ENCODE measurements at regions not wholly inside any gene's neighbourhood (a gene's known extent, or its start where the extent isn't known, plus 50 kb on each side); places are given as distances from the start of the nearest gene placed in this dataset.

DNA sequence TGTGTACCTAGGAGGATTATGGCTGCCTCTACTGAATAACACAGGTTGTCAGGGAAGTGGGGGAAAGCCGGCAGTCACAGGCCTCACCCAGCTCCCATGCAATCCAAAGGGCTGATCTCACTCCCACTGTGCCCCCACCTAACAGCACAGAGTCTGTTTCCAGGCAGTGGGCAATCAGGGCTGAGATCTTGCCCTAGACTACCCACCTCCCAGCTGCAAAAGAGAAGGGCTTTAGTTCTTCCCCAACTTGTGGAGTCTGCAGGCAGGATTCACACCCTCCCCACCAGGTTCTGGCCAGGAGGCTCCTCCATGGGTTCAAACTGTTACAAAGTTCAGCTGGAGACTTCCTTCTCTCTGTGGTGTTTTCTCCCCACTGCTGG lies 66.0 kb upstream of the OLIG3 start:
- no peak for TF ChIP-seq RCOR1 (IDR thresholded peaks at IDR 0.05; ENCODE audit: insufficient replicate concordance, low read length)
- TF ChIP-seq, protein P1, sequence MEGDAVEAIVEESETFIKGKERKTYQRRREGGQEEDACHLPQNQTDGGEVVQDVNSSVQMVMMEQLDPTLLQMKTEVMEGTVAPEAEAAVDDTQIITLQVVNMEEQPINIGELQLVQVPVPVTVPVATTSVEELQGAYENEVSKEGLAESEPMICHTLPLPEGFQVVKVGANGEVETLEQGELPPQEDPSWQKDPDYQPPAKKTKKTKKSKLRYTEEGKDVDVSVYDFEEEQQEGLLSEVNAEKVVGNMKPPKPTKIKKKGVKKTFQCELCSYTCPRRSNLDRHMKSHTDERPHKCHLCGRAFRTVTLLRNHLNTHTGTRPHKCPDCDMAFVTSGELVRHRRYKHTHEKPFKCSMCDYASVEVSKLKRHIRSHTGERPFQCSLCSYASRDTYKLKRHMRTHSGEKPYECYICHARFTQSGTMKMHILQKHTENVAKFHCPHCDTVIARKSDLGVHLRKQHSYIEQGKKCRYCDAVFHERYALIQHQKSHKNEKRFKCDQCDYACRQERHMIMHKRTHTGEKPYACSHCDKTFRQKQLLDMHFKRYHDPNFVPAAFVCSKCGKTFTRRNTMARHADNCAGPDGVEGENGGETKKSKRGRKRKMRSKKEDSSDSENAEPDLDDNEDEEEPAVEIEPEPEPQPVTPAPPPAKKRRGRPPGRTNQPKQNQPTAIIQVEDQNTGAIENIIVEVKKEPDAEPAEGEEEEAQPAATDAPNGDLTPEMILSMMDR (conservative IDR thresholded peaks at IDR 0.05; ENCODE audit: low read depth, low read length) = no peak
- TF ChIP-seq POLR2A (IDR thresholded peaks at IDR 0.05; ENCODE audit: low read depth, low read length) = no peak
- no peak for TF ChIP-seq RAD21 (IDR thresholded peaks at IDR 0.05; ENCODE audit: low read length)
- TF ChIP-seq, protein P2, sequence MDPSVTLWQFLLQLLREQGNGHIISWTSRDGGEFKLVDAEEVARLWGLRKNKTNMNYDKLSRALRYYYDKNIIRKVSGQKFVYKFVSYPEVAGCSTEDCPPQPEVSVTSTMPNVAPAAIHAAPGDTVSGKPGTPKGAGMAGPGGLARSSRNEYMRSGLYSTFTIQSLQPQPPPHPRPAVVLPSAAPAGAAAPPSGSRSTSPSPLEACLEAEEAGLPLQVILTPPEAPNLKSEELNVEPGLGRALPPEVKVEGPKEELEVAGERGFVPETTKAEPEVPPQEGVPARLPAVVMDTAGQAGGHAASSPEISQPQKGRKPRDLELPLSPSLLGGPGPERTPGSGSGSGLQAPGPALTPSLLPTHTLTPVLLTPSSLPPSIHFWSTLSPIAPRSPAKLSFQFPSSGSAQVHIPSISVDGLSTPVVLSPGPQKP (IDR thresholded peaks at IDR 0.05; ENCODE audit: borderline replicate concordance, low read depth, low read length) = no peak
- TF ChIP-seq SMC3 (IDR thresholded peaks at IDR 0.05; ENCODE audit: low read depth, low read length) = no peak
- no peak for TF ChIP-seq CHD1 (IDR thresholded peaks at IDR 0.05; ENCODE audit: low read depth, low read length)
- no peak for TF ChIP-seq FOS (IDR thresholded peaks at IDR 0.05; ENCODE audit: low read depth, low read length)
- TF ChIP-seq NFE2L2 (IDR thresholded peaks at IDR 0.05; ENCODE audit: low read depth, low read length) = no peak
- TF ChIP-seq MAZ (IDR thresholded peaks at IDR 0.05; ENCODE audit: borderline replicate concordance, low read depth, low read length) = no peak
- no peak for TF ChIP-seq MAFK (IDR thresholded peaks at IDR 0.05; ENCODE audit: low read depth, low read length)
- TF ChIP-seq CEBPB (IDR thresholded peaks at IDR 0.05; ENCODE audit: low read depth, low read length) = no peak
- TF ChIP-seq RFX5 (IDR thresholded peaks at IDR 0.05; ENCODE audit: low read depth, low read length) = no peak
- no peak for TF ChIP-seq MXI1 (IDR thresholded peaks at IDR 0.05; ENCODE audit: borderline replicate concordance, low read depth, low read length)
- TF ChIP-seq BHLHE40 (IDR thresholded peaks at IDR 0.05; ENCODE audit: low read depth, low read length) = no peak
- TF ChIP-seq, protein P3, sequence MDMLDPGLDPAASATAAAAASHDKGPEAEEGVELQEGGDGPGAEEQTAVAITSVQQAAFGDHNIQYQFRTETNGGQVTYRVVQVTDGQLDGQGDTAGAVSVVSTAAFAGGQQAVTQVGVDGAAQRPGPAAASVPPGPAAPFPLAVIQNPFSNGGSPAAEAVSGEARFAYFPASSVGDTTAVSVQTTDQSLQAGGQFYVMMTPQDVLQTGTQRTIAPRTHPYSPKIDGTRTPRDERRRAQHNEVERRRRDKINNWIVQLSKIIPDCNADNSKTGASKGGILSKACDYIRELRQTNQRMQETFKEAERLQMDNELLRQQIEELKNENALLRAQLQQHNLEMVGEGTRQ (IDR thresholded peaks at IDR 0.05; ENCODE audit: low read depth, low read length) = no peak
- Histone ChIP-seq H3K9me1 (ENCODE audit: insufficient read depth, low read length) (no peaks in the 10 kb centered on the region), H3K9me3 (ENCODE audit: control insufficient read depth, insufficient read depth, low read length) (no peaks in the 10 kb centered on the region), H3K4me2 (ENCODE audit: low read depth, low read length) (no peak overlapping the region), H2BK120ac (ENCODE audit: low read depth, low read length) (no peak overlapping the region), H3K79me1 (ENCODE audit: low read depth in 1 of 2, low read length in 2 of 2) (no peaks in the 10 kb centered on the region), H2AFZ (replicated peaks; ENCODE audit: low read length, poor library complexity) (no peak overlapping the region), H3K14ac (replicated peaks; ENCODE audit: low read depth, low read length) (no peak overlapping the region), H3K36me3 (ENCODE audit: control insufficient read depth, insufficient read depth, low read length) (no peaks in the 10 kb centered on the region), H3K4ac (ENCODE audit: low read depth, low read length) (no peak overlapping the region), H4K8ac (ENCODE audit: low read depth in 2 of 2, low read length in 2 of 2) (no peak overlapping the region), H2AK5ac (ENCODE audit: low read depth, low read length) (no peak overlapping the region), H3K56ac (ENCODE audit: extremely low read depth, insufficient read depth, low read length) (no peak overlapping the region), H4K20me1 (ENCODE audit: insufficient read depth, low read length) (no peaks in the 10 kb centered on the region), H2BK15ac (ENCODE audit: low read depth, low read length) (no peak overlapping the region), H3K18ac (ENCODE audit: low read depth, low read length) (no peak overlapping the region), H3K27ac (ENCODE audit: insufficient read depth, low read length) (no peak overlapping the region), H3K4me3 (ENCODE audit: insufficient read depth, low read depth, low read length) (no peak overlapping the region), H2AK9ac (replicated peaks; ENCODE audit: low read depth, low read length, poor library complexity) (no peak overlapping the region), H4K5ac (ENCODE audit: low read depth, low read length) (no peak overlapping the region), H3K27me3 (ENCODE audit: control insufficient read depth, insufficient read depth, low read length) (no peaks in the 10 kb centered on the region), H3K4me1 (ENCODE audit: control insufficient read depth, insufficient read depth, low read length) (no peaks in the 10 kb centered on the region), H3K23ac (ENCODE audit: low read depth, low read length) (no peak overlapping the region), H3K9ac (ENCODE audit: low read depth, low read length) (no peak overlapping the region), H2BK20ac (ENCODE audit: low read depth, low read length) (no peak overlapping the region), H2BK5ac (ENCODE audit: low read depth, low read length, poor library complexity, severe bottlenecking) (no peak overlapping the region), H4K91ac (ENCODE audit: insufficient read depth, low read depth, low read length) (no peak overlapping the region)
- intact Hi-C loops (cut with micrococcal nuclease) = no loop called here
- in situ Hi-C loops (cut with MboI; ENCODE audit: low sequenced_read_pairs) = no loop called here
- dilution Hi-C loops (cut with HindIII; ENCODE audit: low sequenced_read_pairs, unreplicated experiment) = no loop called here
- ChIA-PET CTCF (no interaction called here), POLR2A (ENCODE audit: unreplicated experiment) (no interaction called here)
- BruUV-seq (replicated peaks) = no TSS peak
- no peak for ATAC-seq (ENCODE audit: low read depth)
- no CpG with 5 or more reads among the region's 1 CpG for WGBS, 2 experiments (ENCODE audit: extremely low coverage in 2 of 2, insufficient read length in 1 of 2)
- DNase-seq = no peak
